Fibroblast of pulmonary artery (primary cell): ENCODE measurements at regions not wholly inside any gene's neighbourhood (a gene's known extent, or its start where the extent isn't known, plus 50 kb on each side); places are given as distances from the start of the nearest gene placed in this dataset.

Source experiments
- DNase-seq: peaks from one replicate; pipeline ENCODE4 v3.0.0-alpha.2; 2010; ENCODE audit warnings: low read depth
- H3K4me3 ChIP-seq: replicated peaks from 2 replicates; pipeline ENCODE4 v1.5.1; 2011; ENCODE audit warnings: low read depth, mild to moderate bottlenecking, control low read depth, low read length, moderate library complexity
- TF ChIP-seq, protein P1 (sequence below): IDR thresholded peaks from 2 replicates; pipeline ENCODE4 v1.5.1; 2011; ENCODE audit warnings: mild to moderate bottlenecking, control low read depth, low read length, inconsistent platforms; ENCODE audit errors: missing control alignments

DNA sequence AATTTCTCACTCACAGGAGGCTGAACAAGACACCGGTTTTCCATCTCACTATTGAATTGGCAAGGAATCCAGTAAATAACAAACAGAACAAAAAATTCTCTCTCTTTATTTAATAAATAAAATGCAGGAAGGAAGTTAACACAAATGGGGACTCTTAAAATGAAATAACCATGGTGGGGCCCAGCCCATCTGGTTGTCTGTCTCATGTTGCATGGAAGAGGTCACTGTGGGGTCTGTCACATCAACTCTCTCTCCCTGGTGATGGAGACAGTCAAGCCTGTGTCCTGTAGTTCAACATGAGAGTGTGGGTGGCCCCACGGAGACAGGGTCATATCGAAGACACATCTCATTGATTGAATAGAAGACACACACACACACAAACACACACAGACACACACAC is 297.7 kb downstream of the IRX2 start:
- no peak overlapping the region for H3K4me3 ChIP-seq
- TF ChIP-seq, protein P1, sequence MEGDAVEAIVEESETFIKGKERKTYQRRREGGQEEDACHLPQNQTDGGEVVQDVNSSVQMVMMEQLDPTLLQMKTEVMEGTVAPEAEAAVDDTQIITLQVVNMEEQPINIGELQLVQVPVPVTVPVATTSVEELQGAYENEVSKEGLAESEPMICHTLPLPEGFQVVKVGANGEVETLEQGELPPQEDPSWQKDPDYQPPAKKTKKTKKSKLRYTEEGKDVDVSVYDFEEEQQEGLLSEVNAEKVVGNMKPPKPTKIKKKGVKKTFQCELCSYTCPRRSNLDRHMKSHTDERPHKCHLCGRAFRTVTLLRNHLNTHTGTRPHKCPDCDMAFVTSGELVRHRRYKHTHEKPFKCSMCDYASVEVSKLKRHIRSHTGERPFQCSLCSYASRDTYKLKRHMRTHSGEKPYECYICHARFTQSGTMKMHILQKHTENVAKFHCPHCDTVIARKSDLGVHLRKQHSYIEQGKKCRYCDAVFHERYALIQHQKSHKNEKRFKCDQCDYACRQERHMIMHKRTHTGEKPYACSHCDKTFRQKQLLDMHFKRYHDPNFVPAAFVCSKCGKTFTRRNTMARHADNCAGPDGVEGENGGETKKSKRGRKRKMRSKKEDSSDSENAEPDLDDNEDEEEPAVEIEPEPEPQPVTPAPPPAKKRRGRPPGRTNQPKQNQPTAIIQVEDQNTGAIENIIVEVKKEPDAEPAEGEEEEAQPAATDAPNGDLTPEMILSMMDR, result no peak
- DNase-seq, result no peak

DNA sequence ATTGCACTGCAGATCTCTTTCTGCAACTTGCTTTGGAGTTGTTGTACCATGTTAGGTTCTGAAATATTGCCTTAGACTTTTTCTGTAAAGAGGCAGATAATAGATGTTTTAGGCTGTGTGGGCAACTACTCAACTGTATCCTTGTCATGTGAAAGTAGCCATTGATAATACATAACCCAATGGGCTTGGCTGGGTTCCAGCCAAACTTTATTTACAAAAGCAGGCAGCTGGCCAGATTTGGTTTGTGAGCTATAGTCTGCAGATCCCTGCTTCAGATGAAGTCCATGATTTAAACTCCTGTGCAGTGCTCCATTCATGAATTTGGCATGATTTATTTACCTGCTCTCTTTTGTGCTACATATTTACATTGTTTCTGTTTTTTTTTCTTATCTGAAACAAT is 300.4 kb downstream of the IRX2 start:
- TF ChIP-seq, protein P1, result no peak
- no peak for DNase-seq

DNA sequence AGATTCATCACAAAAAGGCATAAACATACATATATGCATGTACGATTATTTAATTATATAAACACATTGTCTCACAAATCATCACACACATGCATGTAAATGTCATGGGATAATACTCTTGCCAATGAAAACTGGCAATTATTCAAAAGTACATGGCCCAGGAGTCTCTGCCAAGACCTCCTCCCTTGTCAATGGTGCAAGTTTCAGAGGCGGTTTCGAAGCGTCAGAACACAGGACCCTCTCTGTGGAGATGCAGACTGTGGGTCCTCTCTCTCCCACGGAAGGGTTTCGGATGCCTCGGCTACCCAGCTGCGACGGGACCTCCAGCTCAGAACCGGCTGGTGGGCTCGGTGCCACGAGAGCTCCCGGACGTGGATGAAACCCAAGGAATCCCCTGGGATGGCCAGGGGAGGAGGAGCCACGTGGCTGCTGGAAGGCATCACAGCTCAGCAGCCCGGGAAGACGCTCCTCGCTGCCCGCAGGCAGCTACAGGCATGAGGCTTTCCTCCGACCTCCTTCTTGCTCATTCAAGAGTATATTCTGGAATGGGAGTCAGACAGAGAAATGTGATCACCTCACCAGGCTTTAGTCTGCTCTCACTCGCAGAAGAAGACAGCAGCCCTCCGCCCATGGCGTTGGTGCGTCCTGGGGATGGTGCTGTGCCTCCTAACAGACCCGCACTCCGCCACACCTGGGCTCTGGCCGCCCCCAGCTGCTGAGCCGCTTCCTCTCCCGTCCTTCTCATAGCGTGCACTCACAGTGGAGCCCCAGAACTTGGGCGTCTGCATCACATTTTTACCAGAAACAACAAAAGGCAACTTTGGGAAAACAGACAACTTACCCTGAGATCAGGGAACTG is 308.8 kb downstream of the IRX2 start:
- H3K4me3 ChIP-seq, result no peak overlapping the region
- TF ChIP-seq, protein P1, result no peak
- no peak for DNase-seq

More for the DNA sequence above, 300.4 kb downstream of the IRX2 start:
- H3K4me3 ChIP-seq, result no peak overlapping the region

- no peak overlapping the region for H3K4me3 ChIP-seq
- no peak for DNase-seq
- TF ChIP-seq, protein P1, result no peak
Measured at GRCh38 chr5:2441495-2442180, 309.8 kb downstream of the IRX2 start.

GRCh38 chr5:2439608-2440007 is 311.9 kb downstream of the IRX2 start:
- H3K4me3 ChIP-seq, result no peak overlapping the region
- no peak for DNase-seq
- TF ChIP-seq, protein P1, result no peak

GRCh38 chr5:2433086-2433485 is 318.4 kb downstream of the IRX2 start:
- TF ChIP-seq, protein P1, result no peak
- DNase-seq, result no peak
- no peak overlapping the region for H3K4me3 ChIP-seq
